ENCODE measurements at regions not wholly inside any gene's neighbourhood (a gene's known extent, or its start where the extent isn't known, plus 50 kb on each side); places are given as distances from the start of the nearest gene placed in this dataset.

GRCh38 chr15:95644100-95644875 is 686.2 kb upstream of the NR2F2 start (continued):
- no peak for TF ChIP-seq IKZF5 (CRISPR knock-in tag; IDR thresholded peaks at IDR 0.05)

GRCh38 chr15:95645791-95646338 is 684.6 kb upstream of the NR2F2 start:
- TF ChIP-seq ZNF292 (CRISPR knock-in tag; IDR thresholded peaks at IDR 0.05; ENCODE audit: borderline replicate concordance, low read depth): no peak
- TF ChIP-seq ZBTB7B (CRISPR knock-in tag; IDR thresholded peaks at IDR 0.05): no peak
- TF ChIP-seq PAXIP1 (CRISPR knock-in tag; conservative IDR thresholded peaks at IDR 0.05): no peak
- TF ChIP-seq ZNF354B (CRISPR knock-in tag; IDR thresholded peaks at IDR 0.05): no peak
- TF ChIP-seq TOPORS (CRISPR knock-in tag; IDR thresholded peaks at IDR 0.05): no peak
- no peak for TF ChIP-seq PRDM15 (CRISPR knock-in tag; IDR thresholded peaks at IDR 0.05)
- no peak for TF ChIP-seq BRCA1 (CRISPR knock-in tag; IDR thresholded peaks at IDR 0.05)
- TF ChIP-seq SMC3 (IDR thresholded peaks at IDR 0.05; ENCODE audit: low read length): no peak
- TF ChIP-seq ESRRA (CRISPR knock-in tag; IDR thresholded peaks at IDR 0.05; ENCODE audit: low read depth): no peak
- no peak for TF ChIP-seq KDM4B (CRISPR knock-in tag; IDR thresholded peaks at IDR 0.05)
- no peak for TF ChIP-seq ZNF256 (CRISPR knock-in tag; conservative IDR thresholded peaks at IDR 0.05)
- TF ChIP-seq ZFY (CRISPR knock-in tag; IDR thresholded peaks at IDR 0.05): no peak
- no peak for TF ChIP-seq PAX8 (CRISPR knock-in tag; IDR thresholded peaks at IDR 0.05; ENCODE audit: borderline replicate concordance)
- H3K27ac ChIP-seq (ENCODE audit: extremely low read length, insufficient read depth, low read length): no peak overlapping the region
- BruUV-seq (replicated peaks): no TSS peak
- in situ Hi-C loops (cut with HindIII; ENCODE audit: extremely low pct_ligation_motif_present, low pct_unique_long_range_greater_than_20kb) (no loop called here), intact Hi-C loops (cut with micrococcal nuclease; ENCODE audit: unreplicated experiment) (no loop called here)
- CTCF ChIA-PET (ENCODE audit: low intra/inter-chr PET ratio, low total read pairs): no interaction called here
- no peak overlapping the region for H3K4me3 ChIP-seq (replicated peaks in 1 of 3; ENCODE audit: insufficient read depth in 1 of 3, low read depth in 2 of 3, low read length in 3 of 3)
- no peaks in the 10 kb centered on the region for H3K27me3 ChIP-seq (ENCODE audit: control insufficient read depth in 1 of 2, insufficient read depth in 2 of 2, low read length in 2 of 2)
- H3K9ac ChIP-seq (ENCODE audit: insufficient read depth, low read depth, low read length): no peak overlapping the region
- WGBS (ENCODE audit: low lambda C conversion rate): 3% methylated on average over 4 of the region's 4 CpGs
- POLR2A ChIA-PET: no interaction called here
- H3K9me3 ChIP-seq (ENCODE audit: low read length): peaks cover 25% of the 10 kb centered on the region
- FAIRE-seq (no peak), ATAC-seq (no peak), DNase-seq (ENCODE audit: low spot score) (no peak)
- no peaks in the 10 kb centered on the region for H3K36me3 ChIP-seq (replicated peaks in 1 of 2; ENCODE audit: control insufficient read depth in 1 of 2, insufficient read depth in 2 of 2, low read length in 2 of 2)
- H4K20me1 ChIP-seq (ENCODE audit: insufficient read depth, low read length): no peaks in the 10 kb centered on the region
- no peak overlapping the region for H2AFZ ChIP-seq (ENCODE audit: low read length)
- no peaks in the 10 kb centered on the region for H3K4me1 ChIP-seq (ENCODE audit: insufficient read depth, low read length)
- H3K4me2 ChIP-seq (ENCODE audit: low read depth, low read length): no peak overlapping the region
- H3K79me2 ChIP-seq (ENCODE audit: insufficient read depth, low read length): no peaks in the 10 kb centered on the region
